ENCODE measurements at regions not wholly inside any gene's neighbourhood (a gene's known extent, or its start where the extent isn't known, plus 50 kb on each side); places are given as distances from the start of the nearest gene placed in this dataset.

DNA sequence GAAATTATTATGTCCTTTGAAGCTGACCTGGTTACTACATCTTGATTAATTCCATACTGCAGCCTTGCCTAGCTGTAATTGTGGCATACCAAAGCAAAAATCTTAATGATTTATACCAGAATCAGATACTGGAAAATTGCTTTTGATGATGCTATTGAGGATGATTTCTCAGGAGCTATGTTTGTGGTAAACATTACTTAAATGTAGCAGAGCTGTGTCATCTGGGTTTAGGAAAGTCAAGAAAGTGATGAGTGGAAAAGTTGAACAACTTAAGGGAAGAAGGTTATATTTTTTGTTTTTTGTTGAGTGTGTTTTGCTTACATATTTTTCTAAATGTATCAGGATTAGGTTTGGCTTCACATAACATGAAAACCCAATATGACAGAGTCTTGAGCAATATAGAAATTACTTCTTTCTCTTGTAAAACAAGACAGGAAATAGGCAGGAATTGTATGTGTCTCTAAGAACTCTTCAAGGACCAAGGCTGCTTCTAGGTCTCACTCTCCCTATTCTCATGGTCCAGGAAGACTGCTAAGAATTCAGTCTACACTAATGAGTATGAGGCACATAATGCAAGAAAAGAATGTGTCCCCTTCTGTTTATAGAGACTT lies 87.6 kb upstream of the MTPN start:
- DNase-seq (ENCODE audit: low spot score): no peak
- no peak overlapping the region for H3K4me3 ChIP-seq
- TF ChIP-seq CTCF (IDR thresholded peaks at IDR 0.05): no peak
- no peak overlapping the region for H3K27ac ChIP-seq

DNA sequence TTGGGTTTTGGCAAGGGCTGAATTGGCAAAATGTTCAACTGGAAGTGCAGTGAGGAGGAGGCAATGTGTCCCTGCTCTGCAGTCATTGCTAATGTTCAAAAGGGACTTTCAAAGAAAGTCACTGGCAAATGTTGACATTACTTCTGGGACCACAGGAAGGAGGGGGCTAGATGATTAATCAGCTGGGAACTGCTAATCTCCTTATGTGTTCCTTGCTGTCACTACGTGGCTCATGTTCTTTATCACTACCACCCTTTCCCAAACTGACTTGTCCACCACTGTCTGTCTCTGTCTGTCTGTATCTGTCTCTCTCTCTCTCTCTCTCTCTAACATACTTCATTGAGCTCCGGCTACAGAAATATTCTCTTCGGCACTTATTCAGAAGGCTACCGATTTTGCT lies 86.9 kb upstream of the MTPN start:
- Histone ChIP-seq H3K27ac (no peak overlapping the region), H3K4me3 (no peak overlapping the region)
- TF ChIP-seq CTCF (IDR thresholded peaks at IDR 0.05): no peak
- DNase-seq (ENCODE audit: low spot score): no peak

- no peak overlapping the region for H3K4me3 ChIP-seq
- no peak overlapping the region for H3K27ac ChIP-seq
- DNase-seq (ENCODE audit: low spot score): no peak
- TF ChIP-seq CTCF (IDR thresholded peaks at IDR 0.05): no peak
Measured at GRCh38 chr7:136063326-136063666, 86.1 kb upstream of the MTPN start.

DNA sequence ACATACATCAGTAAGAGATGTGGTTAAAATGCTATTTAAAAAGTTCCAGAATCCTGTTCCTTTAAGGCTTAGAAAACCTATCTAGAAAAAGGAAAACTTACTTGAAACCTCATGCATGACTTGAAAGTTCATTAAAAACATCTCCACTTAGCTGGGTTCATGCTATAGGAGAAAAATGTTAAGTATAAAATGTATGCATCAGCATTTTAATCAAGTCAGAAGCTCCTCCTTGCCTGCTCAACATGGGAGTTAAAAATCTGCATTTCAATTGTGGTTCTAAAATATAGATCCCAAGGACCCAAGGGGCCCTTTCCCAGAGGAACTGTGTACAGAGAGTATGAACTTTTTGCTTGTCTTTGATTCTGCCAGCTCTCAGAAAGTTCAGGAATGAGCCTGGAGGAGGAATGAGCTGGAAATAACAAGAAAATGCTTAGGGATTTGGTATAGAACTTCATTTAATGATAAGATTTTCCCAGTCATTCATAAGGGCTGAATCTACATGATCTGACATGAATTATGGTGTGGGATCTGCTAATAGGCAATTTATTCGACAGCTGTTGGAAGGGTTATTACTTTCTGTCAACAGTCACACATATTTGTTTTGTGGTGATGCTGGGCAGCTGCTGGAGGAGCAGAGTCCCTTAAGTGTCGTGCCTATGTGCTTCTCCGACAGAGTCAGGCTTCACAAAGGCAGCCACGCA lies 85.6 kb upstream of the MTPN start:
- DNase-seq (ENCODE audit: low spot score): no peak
- Histone ChIP-seq H3K27ac (no peak overlapping the region), H3K4me3 (no peak overlapping the region)
- no peak for TF ChIP-seq CTCF (IDR thresholded peaks at IDR 0.05)

GRCh38 chr7:136061433-136061832 lies 84.3 kb upstream of the MTPN start:
- no peak overlapping the region for H3K4me3 ChIP-seq
- TF ChIP-seq CTCF (IDR thresholded peaks at IDR 0.05): no peak
- no peak for DNase-seq (ENCODE audit: low spot score)
- no peak overlapping the region for H3K27ac ChIP-seq

DNA sequence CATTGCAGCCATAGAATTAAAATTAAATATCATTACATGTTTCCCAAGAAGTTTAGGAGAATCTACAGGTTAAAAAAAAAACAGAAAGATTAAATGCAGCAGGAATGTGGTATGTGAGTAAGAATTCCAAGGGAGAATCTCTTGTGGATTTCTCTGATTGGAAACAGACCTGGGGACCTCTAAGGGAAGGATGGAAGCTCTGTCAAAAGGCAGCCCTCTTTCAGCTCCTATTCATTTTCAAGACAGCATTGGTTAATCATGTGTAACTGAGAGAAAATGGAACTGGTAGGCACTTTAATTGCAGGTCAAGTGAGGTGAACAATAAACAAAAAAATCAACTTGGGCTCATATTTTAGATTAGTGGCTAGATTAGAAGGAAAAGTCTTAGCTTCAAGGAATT lies 81.4 kb upstream of the MTPN start:
- H3K4me3 ChIP-seq: no peak overlapping the region
- no peak for TF ChIP-seq CTCF (IDR thresholded peaks at IDR 0.05)
- no peak overlapping the region for H3K27ac ChIP-seq
- no peak for DNase-seq (ENCODE audit: low spot score)

DNA sequence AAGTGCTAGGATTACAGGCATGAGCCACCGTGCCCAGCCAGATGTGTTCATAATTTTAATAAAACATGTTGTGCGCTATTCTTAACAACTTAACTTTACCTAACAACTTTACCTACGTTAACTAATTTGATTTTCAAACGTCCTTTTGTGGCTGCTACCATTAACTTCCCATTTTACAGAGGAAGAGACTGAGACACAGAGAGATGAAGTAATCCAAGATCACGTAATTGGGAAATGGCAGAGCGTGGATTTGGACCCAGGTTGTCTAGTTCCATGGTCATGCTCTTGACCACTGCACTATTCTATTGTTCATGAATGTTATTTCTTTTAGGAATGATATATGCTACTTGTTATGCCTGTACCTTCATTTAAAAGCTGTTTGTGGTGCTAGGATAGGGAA lies 80.3 kb upstream of the MTPN start:
- DNase-seq (ENCODE audit: low spot score): no peak
- H3K27ac ChIP-seq: no peak overlapping the region
- H3K4me3 ChIP-seq: no peak overlapping the region
- TF ChIP-seq CTCF (IDR thresholded peaks at IDR 0.05): no peak
